ENCODE measurements at regions not wholly inside any gene's neighbourhood (a gene's known extent, or its start where the extent isn't known, plus 50 kb on each side); places are given as distances from the start of the nearest gene placed in this dataset.

- no peak for TF ChIP-seq CTCF (IDR thresholded peaks at IDR 0.05 in 4 of 5, conservative IDR thresholded peaks at IDR 0.05 in 1 of 5)
- Histone ChIP-seq H3K4me3 (no peak overlapping the region), H3K36me3 (no peaks in the 10 kb centered on the region), H3K27ac (no peak overlapping the region), H3K4me1 (no peaks in the 10 kb centered on the region), H3K9me3 (no peaks in the 10 kb centered on the region), H3K27me3 (no peaks in the 10 kb centered on the region)
- intact Hi-C loops (cut with DNase I; ENCODE audit: low total_unique reads) (no loop called here), in situ Hi-C loops (cut with MboI; ENCODE audit: low sequenced_read_pairs in 4 of 4) (no loop called here)
- DNase-seq: no peak
- ATAC-seq: no peak
These were observed 416.3 kb downstream of the PCDH10 start for GRCh38 chr4:133565379-133565778.

- Histone ChIP-seq H3K27me3 (no peaks in the 10 kb centered on the region), H3K9me3 (no peaks in the 10 kb centered on the region), H3K4me1 (no peaks in the 10 kb centered on the region), H3K4me3 (no peak overlapping the region), H3K36me3 (no peaks in the 10 kb centered on the region), H3K27ac (no peak overlapping the region)
- ATAC-seq (no peak), DNase-seq (no peak)
- intact Hi-C loops (cut with DNase I; ENCODE audit: low total_unique reads) (no loop called here), in situ Hi-C loops (cut with MboI; ENCODE audit: low sequenced_read_pairs in 4 of 4) (no loop called here)
- TF ChIP-seq POLR2A (IDR thresholded peaks at IDR 0.05) (no peak), CTCF (IDR thresholded peaks at IDR 0.05 in 4 of 5, conservative IDR thresholded peaks at IDR 0.05 in 1 of 5) (no peak)
These were observed 410.9 kb downstream of the PCDH10 start for GRCh38 chr4:133559987-133560386.

GRCh38 chr4:133555671-133556070, 406.6 kb downstream of the PCDH10 start:
- in situ Hi-C loops (cut with MboI; ENCODE audit: low sequenced_read_pairs in 4 of 4): no loop called here

GRCh38 chr4:133550436-133550835, 401.3 kb downstream of the PCDH10 start:
- H3K27ac ChIP-seq: no peak overlapping the region
- no peaks in the 10 kb centered on the region for H3K27me3 ChIP-seq
- H3K36me3 ChIP-seq: no peaks in the 10 kb centered on the region
- intact Hi-C loops (cut with DNase I; ENCODE audit: low total_unique reads): no loop called here
- ATAC-seq: no peak
- no peaks in the 10 kb centered on the region for H3K9me3 ChIP-seq
- in situ Hi-C loops (cut with MboI; ENCODE audit: low sequenced_read_pairs in 4 of 4): no loop called here
- TF ChIP-seq CTCF (IDR thresholded peaks at IDR 0.05 in 4 of 5, conservative IDR thresholded peaks at IDR 0.05 in 1 of 5): no peak
- TF ChIP-seq POLR2A (IDR thresholded peaks at IDR 0.05): no peak
- no peak overlapping the region for H3K4me3 ChIP-seq
- H3K4me1 ChIP-seq: no peaks in the 10 kb centered on the region
- DNase-seq: no peak

More at GRCh38 chr4:133555671-133556070, 406.6 kb downstream of the PCDH10 start:
- intact Hi-C loops (cut with DNase I; ENCODE audit: low total_unique reads): no loop called here
- ATAC-seq (no peak), DNase-seq (no peak)
- H3K27me3 ChIP-seq: no peaks in the 10 kb centered on the region
- no peak for TF ChIP-seq CTCF (IDR thresholded peaks at IDR 0.05 in 4 of 5, conservative IDR thresholded peaks at IDR 0.05 in 1 of 5)
- TF ChIP-seq POLR2A (IDR thresholded peaks at IDR 0.05): no peak
- H3K27ac ChIP-seq: no peak overlapping the region
- no peak overlapping the region for H3K4me3 ChIP-seq
- no peaks in the 10 kb centered on the region for H3K4me1 ChIP-seq
- no peaks in the 10 kb centered on the region for H3K9me3 ChIP-seq
- H3K36me3 ChIP-seq: no peaks in the 10 kb centered on the region

- DNase-seq (no peak), ATAC-seq (no peak)
- intact Hi-C loops (cut with DNase I; ENCODE audit: low total_unique reads): no loop called here
- Histone ChIP-seq H3K9me3 (no peaks in the 10 kb centered on the region), H3K4me1 (no peaks in the 10 kb centered on the region), H3K27me3 (no peaks in the 10 kb centered on the region), H3K4me3 (no peak overlapping the region), H3K27ac (no peak overlapping the region), H3K36me3 (no peaks in the 10 kb centered on the region)
- no peak for TF ChIP-seq CTCF (IDR thresholded peaks at IDR 0.05 in 4 of 5, conservative IDR thresholded peaks at IDR 0.05 in 1 of 5)
- no peak for TF ChIP-seq POLR2A (IDR thresholded peaks at IDR 0.05)
- in situ Hi-C loops (cut with MboI; ENCODE audit: low sequenced_read_pairs in 4 of 4): no loop called here
These were observed 395.0 kb downstream of the PCDH10 start for GRCh38 chr4:133544097-133544496.
